Prostate gland (tissue), 2 donors: ENCODE measurements at regions not wholly inside any gene's neighbourhood (a gene's known extent, or its start where the extent isn't known, plus 50 kb on each side); places are given as distances from the start of the nearest gene placed in this dataset.

ENCODE experiments used
- DNase-seq: peaks from one replicate; pipeline ENCODE4 v3.0.0-alpha.2; 2019; ENCODE audit warnings: low spot score
- H3K27ac ChIP-seq, 2 donors: fragments of 200-600 bp; sonication (generic); 2 replicates each; pipeline ENCODE4 v1.5.1; 2017 to 2019
- H3K27me3 ChIP-seq: fragments of 200-600 bp; sonication (generic); replicated peaks from 2 replicates; pipeline ENCODE4 v1.5.1; 2019; ENCODE audit not compliant: insufficient read depth
- H3K36me3 ChIP-seq, 2 donors: fragments of 200-600 bp; sonication (generic); 1 replicate in 1 of 2; 2 replicates in 1 of 2; pipeline versions ENCODE4 v1.5.1 to v1.8.1; 2017 to 2019
- H3K4me1 ChIP-seq: fragments of 200-600 bp; sonication (generic); replicated peaks from 2 replicates; pipeline ENCODE4 v1.5.1; 2019
- H3K4me3 ChIP-seq, 2 donors: fragments of 200-600 bp; sonication (generic); 2 replicates each; pipeline ENCODE4 v1.5.1; 2017 to 2019
- H3K9me3 ChIP-seq: fragments of 200-600 bp; sonication (generic); 2 replicates; pipeline ENCODE4 v1.5.1; 2017
- CTCF ChIP-seq, 4 experiments: fragments of 200-600 bp in 2 of 4; fragments of 450-650 bp in 2 of 4; sonication (generic) in 2 of 4; IDR thresholded peaks; 1 replicate in 3 of 4; 2 replicates in 1 of 4; pipeline ENCODE4 v1.5.1; 2016 to 2019; ENCODE audit warnings: antibody characterized with exemption in 4 of 4, mild to moderate bottlenecking in 2 of 4, moderate library complexity in 2 of 4
- POLR2A ChIP-seq: fragments of 450-650 bp; IDR thresholded peaks from one replicate; pipeline ENCODE4 v1.6.1; 2016; ENCODE audit warnings: antibody characterized with exemption, mild to moderate bottlenecking
- POLR2AphosphoS5 ChIP-seq: sonication (generic); formaldehyde crosslinking; IDR thresholded peaks from one replicate; pipeline ENCODE4 v1.6.1; 2017; ENCODE audit warnings: antibody characterized with exemption
- WGBS: methylation state at CpG from one replicate; pipeline ENCODE4 v1.1.5; 2018; 5-methylcytosine and 5-hydroxymethylcytosine counted together
- intact Hi-C: fragments of 100-400 bp; cut with DNase I; formaldehyde crosslinking; loops from one replicate; pipeline ENCODE4 v1.14.2; 2022

GRCh38 chr12:123075646-123076171 is 75.2 kb downstream of the PITPNM2 start:
- H3K9me3 ChIP-seq, result no peaks in the 10 kb centered on the region
- peak; percentile 52 for DNase-seq
- intact Hi-C loops, result no loop called here
- TF ChIP-seq POLR2A (no peak), POLR2AphosphoS5 (peak; percentile 58), CTCF (IDR thresholded peaks at IDR 0.05) (peak in 1 of 4 experiments; percentile 37)
- no peak overlapping the region for H3K4me3 ChIP-seq
- H3K36me3 ChIP-seq, result no peaks in the 10 kb centered on the region
- 9% methylated on average over 16 of the region's 16 CpGs for WGBS
- H3K27ac ChIP-seq, result peak overlapping the region; percentile 47 to 57
- H3K4me1 ChIP-seq, result no peaks in the 10 kb centered on the region
- H3K27me3 ChIP-seq, result no peaks in the 10 kb centered on the region

GRCh38 chr12:123075087-123075645 is 75.7 kb downstream of the PITPNM2 start:
- Histone ChIP-seq H3K4me1 (no peaks in the 10 kb centered on the region), H3K36me3 (no peaks in the 10 kb centered on the region), H3K4me3 (no peak overlapping the region), H3K27me3 (no peaks in the 10 kb centered on the region), H3K27ac (peak overlapping the region; percentile 47 to 57), H3K9me3 (no peaks in the 10 kb centered on the region)
- no peak for DNase-seq
- intact Hi-C loops, result no loop called here
- WGBS, result 32% methylated on average over 11 of the region's 11 CpGs
- TF ChIP-seq POLR2A (no peak), POLR2AphosphoS5 (no peak), CTCF (IDR thresholded peaks at IDR 0.05) (no peak)

- intact Hi-C loops, result no loop called here
- TF ChIP-seq POLR2A, result no peak
- no peak for TF ChIP-seq POLR2AphosphoS5
- no peak for TF ChIP-seq CTCF (IDR thresholded peaks at IDR 0.05)
These were observed 76.7 kb downstream of the PITPNM2 start for GRCh38 chr12:123073962-123074801.

GRCh38 chr12:123073292-123073691 is 77.6 kb downstream of the PITPNM2 start:
- Histone ChIP-seq H3K4me1 (no peaks in the 10 kb centered on the region), H3K9me3 (no peaks in the 10 kb centered on the region), H3K36me3 (no peaks in the 10 kb centered on the region), H3K27me3 (no peaks in the 10 kb centered on the region), H3K27ac (no peak overlapping the region), H3K4me3 (no peak overlapping the region)
- WGBS, result 89% methylated on average over 3 of the region's 3 CpGs
- no peak for DNase-seq
- TF ChIP-seq POLR2A (no peak), POLR2AphosphoS5 (no peak)
- intact Hi-C loops, result no loop called here

More at GRCh38 chr12:123073962-123074801, 76.7 kb downstream of the PITPNM2 start:
- Histone ChIP-seq H3K9me3 (no peaks in the 10 kb centered on the region), H3K4me3 (no peak overlapping the region), H3K27ac (no peak overlapping the region), H3K4me1 (no peaks in the 10 kb centered on the region), H3K36me3 (no peaks in the 10 kb centered on the region), H3K27me3 (no peaks in the 10 kb centered on the region)
- DNase-seq, result no peak
- WGBS, result 79% methylated on average over 8 of the region's 8 CpGs

- no peaks in the 10 kb centered on the region for H3K9me3 ChIP-seq
- TF ChIP-seq POLR2A, result no peak
- TF ChIP-seq POLR2AphosphoS5, result no peak
- no peak for TF ChIP-seq CTCF (IDR thresholded peaks at IDR 0.05)
- H3K27me3 ChIP-seq, result no peaks in the 10 kb centered on the region
- H3K4me3 ChIP-seq, result no peak overlapping the region
- no peaks in the 10 kb centered on the region for H3K36me3 ChIP-seq
- WGBS, result 79% methylated on average over 5 of the region's 5 CpGs
- no peaks in the 10 kb centered on the region for H3K4me1 ChIP-seq
- H3K27ac ChIP-seq, result no peak overlapping the region
- no peak for DNase-seq
- intact Hi-C loops, result no loop called here
These were observed 79.0 kb downstream of the PITPNM2 start for GRCh38 chr12:123071857-123072256.
